Muscle layer of duodenum (tissue), 2 donors: ENCODE measurements at regions not wholly inside any gene's neighbourhood (a gene's known extent, or its start where the extent isn't known, plus 50 kb on each side); places are given as distances from the start of the nearest gene placed in this dataset.

Source experiments
- H3K27ac ChIP-seq: one replicate; pipeline ENCODE4 v1.7.0; 2013; ENCODE audit warnings: mild to moderate bottlenecking, low read length
- H3K27me3 ChIP-seq: one replicate; pipeline ENCODE4 v1.7.0; 2013; ENCODE audit warnings: low read depth, mild to moderate bottlenecking, control low read depth, low read length
- H3K36me3 ChIP-seq, 2 donors: one replicate each; pipeline ENCODE4 v1.7.0; 2013; ENCODE audit warnings: low read length in 2 of 2, control low read depth in 1 of 2, mild to moderate bottlenecking in 1 of 2; ENCODE audit not compliant: insufficient read depth in 2 of 2, control insufficient read depth in 1 of 2
- H3K4me1 ChIP-seq, 2 donors: one replicate each; pipeline ENCODE4 v1.7.0; 2013; ENCODE audit warnings: low read length in 2 of 2, mild to moderate bottlenecking in 2 of 2, control low read depth in 1 of 2, moderate library complexity in 1 of 2; ENCODE audit not compliant: insufficient read depth in 2 of 2, control insufficient read depth in 1 of 2
- H3K4me3 ChIP-seq, 2 donors: one replicate each; pipeline ENCODE4 v1.7.0; 2013; ENCODE audit warnings: low read length in 2 of 2, low read depth in 1 of 2, mild to moderate bottlenecking in 1 of 2
- H3K9me3 ChIP-seq, 2 donors: one replicate each; pipeline ENCODE4 v1.7.0; 2013; ENCODE audit warnings: low read length in 2 of 2, control low read depth in 1 of 2, mild to moderate bottlenecking in 1 of 2; ENCODE audit not compliant: control insufficient read depth in 1 of 2
- donor health status: healthy.

- Histone ChIP-seq H3K27me3 (no peaks in the 10 kb centered on the region), H3K36me3 (no peaks in the 10 kb centered on the region), H3K27ac (no peak overlapping the region), H3K4me3 (no peak overlapping the region), H3K4me1 (no peaks in the 10 kb centered on the region), H3K9me3 (no peaks in the 10 kb centered on the region)
Measured at GRCh38 chr4:136320465-136320813, 1211.9 kb downstream of the PCDH18 start.

- Histone ChIP-seq H3K4me1 (no peaks in the 10 kb centered on the region), H3K27me3 (no peaks in the 10 kb centered on the region), H3K4me3 (no peak overlapping the region), H3K27ac (no peak overlapping the region), H3K9me3 (no peaks in the 10 kb centered on the region), H3K36me3 (no peaks in the 10 kb centered on the region)
Measured at GRCh38 chr4:136319789-136320464, 1212.4 kb downstream of the PCDH18 start.

- H3K27me3 ChIP-seq = no peaks in the 10 kb centered on the region
- no peaks in the 10 kb centered on the region for H3K4me1 ChIP-seq
- no peaks in the 10 kb centered on the region for H3K9me3 ChIP-seq
- no peaks in the 10 kb centered on the region for H3K36me3 ChIP-seq
- no peak overlapping the region for H3K27ac ChIP-seq
- no peak overlapping the region for H3K4me3 ChIP-seq
Measured at GRCh38 chr4:136316961-136317360, 1215.3 kb downstream of the PCDH18 start.

- H3K36me3 ChIP-seq = no peaks in the 10 kb centered on the region
Measured at GRCh38 chr4:136314686-136315085, 1217.6 kb downstream of the PCDH18 start.

GRCh38 chr4:136311774-136312173 lies 1220.5 kb downstream of the PCDH18 start:
- no peaks in the 10 kb centered on the region for H3K4me1 ChIP-seq

More at GRCh38 chr4:136314686-136315085, 1217.6 kb downstream of the PCDH18 start:
- H3K4me1 ChIP-seq = no peaks in the 10 kb centered on the region
- H3K27ac ChIP-seq = no peak overlapping the region
- H3K9me3 ChIP-seq = no peaks in the 10 kb centered on the region
- no peaks in the 10 kb centered on the region for H3K27me3 ChIP-seq
- no peak overlapping the region for H3K4me3 ChIP-seq

DNA sequence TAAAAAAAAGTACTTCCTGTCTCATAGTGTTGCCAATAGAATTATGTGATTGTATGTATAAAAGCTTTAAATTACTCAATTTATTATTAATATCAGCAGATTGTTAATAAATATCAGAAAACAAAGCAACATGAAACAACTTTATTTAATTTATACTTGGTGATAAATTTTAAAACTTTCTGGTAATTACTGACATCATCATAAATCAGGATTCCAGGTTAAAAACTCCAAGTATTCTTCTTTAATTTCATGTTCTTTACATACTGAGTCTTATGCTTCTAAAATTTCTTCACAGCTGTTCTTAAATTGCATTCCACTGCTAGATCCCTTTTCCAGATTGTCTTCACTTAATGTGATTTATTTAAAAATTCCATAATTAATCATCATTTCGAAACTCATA lies 1224.5 kb downstream of the PCDH18 start:
- Histone ChIP-seq H3K36me3 (no peaks in the 10 kb centered on the region), H3K27ac (no peak overlapping the region), H3K27me3 (no peaks in the 10 kb centered on the region), H3K4me1 (no peaks in the 10 kb centered on the region), H3K9me3 (no peaks in the 10 kb centered on the region), H3K4me3 (no peak overlapping the region)

More at GRCh38 chr4:136311774-136312173, 1220.5 kb downstream of the PCDH18 start:
- no peak overlapping the region for H3K27ac ChIP-seq
- no peaks in the 10 kb centered on the region for H3K27me3 ChIP-seq
- H3K36me3 ChIP-seq = no peaks in the 10 kb centered on the region
- H3K4me3 ChIP-seq = no peak overlapping the region
- H3K9me3 ChIP-seq = no peaks in the 10 kb centered on the region

DNA sequence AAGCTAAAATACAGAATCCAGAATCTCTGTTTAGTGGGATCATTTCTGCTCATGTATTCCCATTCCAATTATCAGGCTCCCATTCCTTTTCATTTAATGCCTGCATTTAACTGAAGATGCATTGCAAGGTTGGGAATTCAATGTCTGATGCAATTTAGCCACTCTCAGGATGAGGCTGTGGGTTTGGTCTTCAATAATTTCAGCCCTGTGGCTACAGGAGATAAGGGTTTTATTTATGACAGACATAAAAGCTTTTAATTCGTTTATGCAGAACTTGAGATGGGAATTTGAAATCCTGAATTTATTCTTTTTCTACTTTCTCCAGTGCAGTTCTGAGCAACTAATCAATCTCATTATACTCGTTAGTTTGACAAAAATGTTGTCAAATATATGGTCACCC lies 1225.9 kb downstream of the PCDH18 start:
- Histone ChIP-seq H3K27me3 (no peaks in the 10 kb centered on the region), H3K4me1 (no peaks in the 10 kb centered on the region), H3K36me3 (no peaks in the 10 kb centered on the region), H3K27ac (no peak overlapping the region), H3K9me3 (no peaks in the 10 kb centered on the region), H3K4me3 (no peak overlapping the region)

DNA sequence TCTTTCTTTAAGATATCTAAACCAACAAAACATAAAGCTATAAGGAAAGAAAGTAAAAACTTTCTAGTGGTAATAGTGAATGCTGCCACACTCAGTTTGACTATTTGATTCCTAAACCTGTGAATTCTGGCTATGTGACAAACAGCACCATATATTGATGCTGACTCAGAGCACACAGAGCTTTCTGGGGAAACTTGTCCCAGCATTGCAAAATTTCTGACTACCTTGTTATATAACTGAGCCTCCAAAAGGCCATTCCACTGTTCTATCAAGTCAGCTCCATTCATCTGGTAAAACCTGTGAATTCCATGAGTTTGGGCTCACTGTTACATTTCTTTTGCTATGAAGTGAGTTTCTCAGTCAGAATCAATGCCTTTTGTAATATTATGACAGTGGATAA lies 1229.7 kb downstream of the PCDH18 start:
- no peaks in the 10 kb centered on the region for H3K4me1 ChIP-seq
- no peaks in the 10 kb centered on the region for H3K27me3 ChIP-seq
- no peaks in the 10 kb centered on the region for H3K36me3 ChIP-seq
- H3K27ac ChIP-seq = no peak overlapping the region
- no peaks in the 10 kb centered on the region for H3K9me3 ChIP-seq
- no peak overlapping the region for H3K4me3 ChIP-seq

DNA sequence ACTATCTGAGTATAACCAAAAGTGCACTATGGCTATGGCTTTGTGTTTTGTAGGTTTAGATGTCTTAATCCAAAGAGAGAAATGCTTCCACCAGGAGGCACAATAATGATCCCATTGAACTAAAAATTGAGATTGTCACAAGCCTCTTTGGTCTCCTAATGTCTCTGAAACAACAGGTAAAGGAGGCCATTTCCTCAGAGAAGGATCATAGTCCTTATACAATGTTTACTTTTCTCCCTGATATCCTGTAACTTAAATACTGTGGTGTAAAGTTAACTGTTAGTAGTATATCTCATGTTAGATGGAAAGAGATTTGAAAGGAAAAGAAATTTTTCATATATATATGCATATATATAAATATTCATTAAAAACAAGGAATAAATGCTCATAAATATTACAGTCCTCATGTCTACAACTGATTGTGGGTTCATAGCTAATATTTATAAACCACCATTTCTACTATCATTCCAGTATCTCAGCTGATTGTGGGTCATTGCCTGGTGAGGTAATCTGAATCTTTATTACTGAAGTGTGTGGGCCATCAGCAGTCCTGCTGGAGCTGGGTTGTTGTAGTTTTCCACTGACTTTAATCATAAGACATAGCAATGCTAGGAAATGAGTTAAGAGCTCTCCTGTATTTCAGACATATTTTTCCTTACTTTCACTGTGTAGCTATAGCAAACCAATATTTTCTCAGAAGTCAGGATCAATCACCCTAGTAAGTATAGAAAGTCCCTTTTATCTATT lies 1230.4 kb downstream of the PCDH18 start:
- Histone ChIP-seq H3K27ac (no peak overlapping the region), H3K4me3 (no peak overlapping the region), H3K27me3 (no peaks in the 10 kb centered on the region), H3K4me1 (no peaks in the 10 kb centered on the region), H3K9me3 (no peaks in the 10 kb centered on the region), H3K36me3 (no peaks in the 10 kb centered on the region)

DNA sequence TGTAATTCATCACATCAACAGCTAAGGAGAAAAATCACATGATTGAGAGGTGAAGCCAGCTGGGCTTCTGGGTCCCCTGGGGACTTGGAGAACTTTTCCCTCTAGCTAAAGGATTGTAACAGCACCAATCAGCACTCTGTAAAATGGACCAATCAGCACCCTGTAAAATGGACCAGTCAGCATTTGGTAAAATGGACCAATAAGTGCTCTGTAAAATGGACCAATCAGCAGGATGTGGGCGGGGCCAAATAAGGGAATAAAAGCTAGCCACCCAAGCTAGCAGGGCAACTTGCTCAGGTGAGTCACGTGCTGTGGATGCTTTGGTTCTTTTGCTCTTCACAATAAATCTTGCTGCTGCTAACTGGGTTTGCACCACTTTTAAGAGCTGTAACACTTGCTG lies 1248.3 kb downstream of the PCDH18 start:
- no peak overlapping the region for H3K27ac ChIP-seq
- no peak overlapping the region for H3K4me3 ChIP-seq
- no peaks in the 10 kb centered on the region for H3K36me3 ChIP-seq
- H3K4me1 ChIP-seq = no peaks in the 10 kb centered on the region
- peaks cover 0 to 4% of the 10 kb centered on the region in 2 donors for H3K9me3 ChIP-seq
- H3K27me3 ChIP-seq = no peaks in the 10 kb centered on the region

GRCh38 chr4:136281889-136282288 lies 1250.4 kb downstream of the PCDH18 start:
- Histone ChIP-seq H3K9me3 (peaks cover 0 to 4% of the 10 kb centered on the region in 2 donors), H3K27ac (no peak overlapping the region), H3K36me3 (no peaks in the 10 kb centered on the region), H3K4me1 (no peaks in the 10 kb centered on the region), H3K27me3 (no peaks in the 10 kb centered on the region), H3K4me3 (no peak overlapping the region)
